Activated B cell treated with CpG ODN at 0.5 μM for 24 hours (primary cell): ENCODE measurements at regions not wholly inside any gene's neighbourhood (a gene's known extent, or its start where the extent isn't known, plus 50 kb on each side); places are given as distances from the start of the nearest gene placed in this dataset.

Source experiments
- ATAC-seq: fragments of 200-7000 bp; cut with Tn5 transposase; one replicate; pipeline ENCODE4 v1.10.0; 2021; ENCODE audit warnings: low read depth, mild to moderate bottlenecking, moderate library complexity
- CTCF ChIA-PET: fragments of 350-600 bp; sonication (Branson Sonifier 250); formaldehyde crosslinking; loops from one replicate; lab custom pipeline; 2021; ENCODE audit warnings: antibody characterized with exemption; lab: Charles Lee
- POLR2A ChIA-PET: fragments of 350-600 bp; sonication (Branson Sonifier 250); formaldehyde crosslinking; loops from one replicate; lab custom pipeline; 2021; ENCODE audit warnings: antibody characterized with exemption; lab: Charles Lee
- DNase-seq: peaks from one replicate; pipeline ENCODE4 v3.0.0; 2022
- H3K27ac Mint-ChIP-seq: one replicate; pipeline ENCODE4 v1.8.0; 2020; ENCODE audit warnings: mixed read lengths
- H3K27me3 Mint-ChIP-seq: one replicate; pipeline ENCODE4 v1.8.0; 2021; ENCODE audit warnings: mixed read lengths
- H3K36me3 Mint-ChIP-seq: one replicate; pipeline ENCODE4 v1.8.0; 2021; ENCODE audit warnings: low read depth, mixed read lengths
- H3K4me1 Mint-ChIP-seq: one replicate; pipeline ENCODE4 v1.8.0; 2021; ENCODE audit warnings: mixed read lengths
- H3K4me3 Mint-ChIP-seq: one replicate; pipeline ENCODE4 v1.8.0; 2020; ENCODE audit warnings: mild to moderate bottlenecking, mixed read lengths
- H3K9me3 Mint-ChIP-seq: one replicate; pipeline ENCODE4 v1.8.0; 2020; ENCODE audit warnings: mixed read lengths
- CTCF ChIP-seq: fragments of 200-600 bp; IDR thresholded peaks from one replicate; pipeline ENCODE4 v1.8.0; 2022; ENCODE audit warnings: antibody characterized with exemption, mild to moderate bottlenecking
- intact Hi-C: fragments of 100-400 bp; cut with micrococcal nuclease; formaldehyde crosslinking; loops from one replicate; pipeline ENCODE4 v1.15.1; 2024

GRCh38 chr2:21945658-21946057 is 821.9 kb downstream of the TDRD15 start:
- no peaks in the 10 kb centered on the region for H3K4me1 Mint-ChIP-seq
- no peaks in the 10 kb centered on the region for H3K36me3 Mint-ChIP-seq
- TF ChIP-seq CTCF = no peak
- DNase-seq (no peak), ATAC-seq (no peak)
- no peaks in the 10 kb centered on the region for H3K27me3 Mint-ChIP-seq
- no peak overlapping the region for H3K27ac Mint-ChIP-seq
- ChIA-PET CTCF (no interaction called here), POLR2A (no interaction called here)
- intact Hi-C loops = no loop called here
- H3K9me3 Mint-ChIP-seq = no peaks in the 10 kb centered on the region
- H3K4me3 Mint-ChIP-seq = no peak overlapping the region

GRCh38 chr2:21947046-21947445 is 823.3 kb downstream of the TDRD15 start:
- no peaks in the 10 kb centered on the region for H3K4me1 Mint-ChIP-seq
- ATAC-seq (no peak), DNase-seq (no peak)
- intact Hi-C loops = no loop called here
- no peaks in the 10 kb centered on the region for H3K36me3 Mint-ChIP-seq
- TF ChIP-seq CTCF = no peak
- ChIA-PET POLR2A (no interaction called here), CTCF (no interaction called here)
- H3K4me3 Mint-ChIP-seq = no peak overlapping the region
- H3K27ac Mint-ChIP-seq = no peak overlapping the region
- H3K9me3 Mint-ChIP-seq = no peaks in the 10 kb centered on the region
- no peaks in the 10 kb centered on the region for H3K27me3 Mint-ChIP-seq

- no peak for DNase-seq
- no peaks in the 10 kb centered on the region for H3K36me3 Mint-ChIP-seq
- CTCF ChIA-PET = no interaction called here
These were observed 842.4 kb downstream of the TDRD15 start for GRCh38 chr2:21966139-21966538.

GRCh38 chr2:21970971-21971370 is 847.2 kb downstream of the TDRD15 start:
- no peak overlapping the region for H3K27ac Mint-ChIP-seq

More at GRCh38 chr2:21966139-21966538, 842.4 kb downstream of the TDRD15 start:
- TF ChIP-seq CTCF = no peak
- ATAC-seq = no peak
- peaks cover 10% of the 10 kb centered on the region for H3K9me3 Mint-ChIP-seq
- H3K27me3 Mint-ChIP-seq = no peaks in the 10 kb centered on the region
- POLR2A ChIA-PET = no interaction called here
- no peaks in the 10 kb centered on the region for H3K4me1 Mint-ChIP-seq
- no peak overlapping the region for H3K27ac Mint-ChIP-seq
- no peak overlapping the region for H3K4me3 Mint-ChIP-seq
- intact Hi-C loops = no loop called here

GRCh38 chr2:21972586-21972985 is 848.8 kb downstream of the TDRD15 start:
- Mint-ChIP-seq H3K4me3 (no peak overlapping the region), H3K36me3 (no peaks in the 10 kb centered on the region), H3K27ac (no peak overlapping the region), H3K27me3 (no peaks in the 10 kb centered on the region), H3K9me3 (no peaks in the 10 kb centered on the region), H3K4me1 (no peaks in the 10 kb centered on the region)
- ChIA-PET POLR2A (no interaction called here), CTCF (no interaction called here)
- no peak for ATAC-seq
- no peak for DNase-seq
- TF ChIP-seq CTCF = no peak
- intact Hi-C loops = no loop called here

More at GRCh38 chr2:21970971-21971370, 847.2 kb downstream of the TDRD15 start:
- Mint-ChIP-seq H3K4me3 (no peak overlapping the region), H3K27me3 (no peaks in the 10 kb centered on the region), H3K36me3 (no peaks in the 10 kb centered on the region), H3K9me3 (no peaks in the 10 kb centered on the region), H3K4me1 (no peaks in the 10 kb centered on the region)
- ATAC-seq = no peak
- CTCF ChIA-PET = no interaction called here
- no peak for DNase-seq
- POLR2A ChIA-PET = no interaction called here
- TF ChIP-seq CTCF = no peak
- intact Hi-C loops = no loop called here
